SK-N-SH (cell line): ENCODE measurements at regions not wholly inside any gene's neighbourhood (a gene's known extent, or its start where the extent isn't known, plus 50 kb on each side); places are given as distances from the start of the nearest gene placed in this dataset.
A peak's percentile ranks its signal among the peaks of the same experiment; 100 is the strongest.

Experiments
- CTCF ChIA-PET: fragments of 300-600, 350-600 bp; formaldehyde crosslinking; extraction: SDS; loops from one replicate; lab custom pipeline; 2021; lab: Yijun Ruan, JAX
- POLR2A ChIA-PET: fragments of 350-600 bp; sonication (Branson Sonifier 250); formaldehyde crosslinking; extraction: SDS; loops from one replicate; lab custom pipeline; 2020; ENCODE audit warnings: antibody characterized with exemption, inconsistent platforms; lab: Yijun Ruan, JAX
- DNase-seq: peaks from one replicate; pipeline ENCODE4 v3.0.0; 2012
- H2AFZ ChIP-seq: fragments of 200-600 bp; sonication (generic); 2 replicates; pipeline ENCODE4 v1.8.1; 2016; ENCODE audit warnings: antibody characterized with exemption, mild to moderate bottlenecking, low read depth
- H3F3A ChIP-seq: fragments of 200-600 bp; sonication (generic); replicated peaks from 2 replicates; pipeline ENCODE3; 2016; ENCODE audit warnings: antibody characterized with exemption, mild to moderate bottlenecking; ENCODE audit not compliant: insufficient read depth
- H3K27ac ChIP-seq, 2 experiments: fragments of 200-500 bp in 1 of 2; fragments of 200-600 bp in 1 of 2; sonication (Bioruptor generic) in 1 of 2; sonication (generic), shearing (Covaris generic) in 1 of 2; 2 replicates each; pipeline versions ENCODE4 v1.5.1 to v1.6.1; 2014 to 2016; ENCODE audit warnings: low read depth in 2 of 2, inconsistent platforms in 1 of 2, low read length in 1 of 2, mild to moderate bottlenecking in 1 of 2, mixed read lengths in 1 of 2
- H3K27me3 ChIP-seq: fragments of 200-600 bp; sonication (generic), shearing (Covaris generic); 2 replicates; pipeline ENCODE4 v1.6.1; 2016; ENCODE audit warnings: mixed run types; ENCODE audit not compliant: insufficient read depth
- H3K36me3 ChIP-seq, 2 experiments: fragments of 200-500 bp in 1 of 2; fragments of 200-600 bp in 1 of 2; sonication (Bioruptor generic) in 1 of 2; sonication (generic) in 1 of 2; replicated peaks in 1 of 2; 2 replicates each; pipeline versions ENCODE3 to v1.5.1; 2014 to 2016; ENCODE audit warnings: low read length in 1 of 2, mild to moderate bottlenecking in 1 of 2; ENCODE audit not compliant: insufficient read depth in 2 of 2, control insufficient read depth in 1 of 2
- H3K4me1 ChIP-seq, 2 experiments: fragments of 200-500 bp in 1 of 2; fragments of 200-600 bp in 1 of 2; sonication (Bioruptor generic) in 1 of 2; sonication (generic), shearing (Covaris generic) in 1 of 2; 2 replicates each; pipeline versions ENCODE4 v1.5.1 to v1.6.1; 2014 to 2016; ENCODE audit warnings: low read depth in 1 of 2, low read length in 1 of 2, mixed run types in 1 of 2; ENCODE audit not compliant: insufficient read depth in 2 of 2, control insufficient read depth in 1 of 2
- H3K4me2 ChIP-seq: fragments of 200-600 bp; sonication (generic), shearing (Covaris generic); 2 replicates; pipeline ENCODE4 v1.6.1; 2017; ENCODE audit warnings: mixed run types
- H3K4me3 ChIP-seq, 2 experiments: fragments of 200-500 bp in 1 of 2; fragments of 200-600 bp in 1 of 2; sonication (Bioruptor generic) in 1 of 2; sonication (generic), shearing (Covaris generic) in 1 of 2; 2 replicates each; pipeline versions ENCODE4 v1.5.1 to v1.8.1; 2014 to 2016; ENCODE audit warnings: low read depth in 2 of 2, inconsistent platforms in 1 of 2, low read length in 1 of 2, mild to moderate bottlenecking in 1 of 2, mixed read lengths in 1 of 2, moderate library complexity in 1 of 2
- H3K79me2 ChIP-seq: fragments of 200-600 bp; sonication (generic); 2 replicates; pipeline ENCODE4 v1.8.1; 2017; ENCODE audit warnings: mild to moderate bottlenecking; ENCODE audit not compliant: insufficient read depth
- H3K9ac ChIP-seq: fragments of 200-600 bp; sonication (generic); 2 replicates; pipeline ENCODE4 v1.6.1; 2017; ENCODE audit warnings: mixed run types
- H3K9me2 ChIP-seq: fragments of 200-600 bp; sonication (generic); 2 replicates; pipeline ENCODE4 v1.6.1; 2017; ENCODE audit warnings: mixed run types
- H3K9me3 ChIP-seq: fragments of 200-600 bp; sonication (generic); 2 replicates; pipeline ENCODE4 v1.6.1; 2017; ENCODE audit warnings: mixed run types, mild to moderate bottlenecking, moderate library complexity
- H4K20me1 ChIP-seq: fragments of 200-600 bp; sonication (generic); 2 replicates; pipeline ENCODE4 v1.6.1; 2017; ENCODE audit warnings: mild to moderate bottlenecking, mixed run types; ENCODE audit not compliant: insufficient read depth
- CHD2 ChIP-seq: fragments of 150-350 bp; IDR thresholded peaks from 2 replicates; pipeline ENCODE4 v1.6.1; 2018; ENCODE audit warnings: low read length; ENCODE audit not compliant: partially characterized antibody
- ELF1 ChIP-seq: IDR thresholded peaks from 2 replicates; pipeline ENCODE4 v1.4.0; 2012
- EP300 ChIP-seq, 2 experiments: IDR thresholded peaks; 2 replicates each; pipeline versions ENCODE4 v1.4.0 to v1.6.1; 2012; ENCODE audit warnings: borderline replicate concordance in 1 of 2, low read depth in 1 of 2, low read length in 1 of 2
- FOSL2 ChIP-seq: IDR thresholded peaks from 2 replicates; pipeline ENCODE4 v1.4.0; 2012; ENCODE audit warnings: low read depth, mild to moderate bottlenecking, moderate library complexity, borderline replicate concordance
- GABPA ChIP-seq: IDR thresholded peaks from 2 replicates; pipeline ENCODE4 v1.4.0; 2012; ENCODE audit warnings: low read depth, mild to moderate bottlenecking
- MAX ChIP-seq: IDR thresholded peaks from 2 replicates; pipeline ENCODE4 v1.4.0; 2012; ENCODE audit warnings: low read depth
- MEF2A ChIP-seq: IDR thresholded peaks from 2 replicates; pipeline ENCODE4 v1.4.0; 2012; ENCODE audit warnings: low read depth, borderline replicate concordance
- NFIC ChIP-seq: IDR thresholded peaks from 2 replicates; pipeline ENCODE4 v1.4.0; 2012; ENCODE audit warnings: borderline replicate concordance
- NRF1 ChIP-seq: IDR thresholded peaks from 2 replicates; pipeline ENCODE4 v1.6.1; 2012; ENCODE audit warnings: low read depth, mild to moderate bottlenecking, low read length
- RAD21 ChIP-seq: IDR thresholded peaks from 2 replicates; pipeline ENCODE4 v1.6.1; 2012; ENCODE audit warnings: mild to moderate bottlenecking, low read length
- RCOR1 ChIP-seq: fragments of 150-350 bp; IDR thresholded peaks from 2 replicates; pipeline ENCODE4 v1.6.1; 2017; ENCODE audit warnings: antibody characterized with exemption, low read length
- RXRA ChIP-seq: IDR thresholded peaks from 2 replicates; pipeline ENCODE4 v1.4.0; 2012; ENCODE audit warnings: low read depth, mild to moderate bottlenecking, borderline replicate concordance
- SIN3A ChIP-seq: IDR thresholded peaks from 2 replicates; pipeline ENCODE4 v1.6.1; 2012; ENCODE audit warnings: low read depth, mild to moderate bottlenecking, low read length, moderate library complexity, borderline replicate concordance
- SMC3 ChIP-seq: IDR thresholded peaks from 2 replicates; pipeline ENCODE4 v1.6.1; 2012; ENCODE audit warnings: low read depth, low read length, improper control_type of control experiment
- TEAD4 ChIP-seq: IDR thresholded peaks from 2 replicates; pipeline ENCODE4 v1.4.0; 2012; ENCODE audit warnings: mild to moderate bottlenecking, borderline replicate concordance; ENCODE audit not compliant: insufficient read depth
- USF1 ChIP-seq: IDR thresholded peaks from 2 replicates; pipeline ENCODE4 v1.4.0; 2012; ENCODE audit warnings: low read depth, borderline replicate concordance
- USF2 ChIP-seq: fragments of 150-350 bp; IDR thresholded peaks from 2 replicates; pipeline ENCODE4 v1.6.1; 2017; ENCODE audit warnings: antibody characterized with exemption, low read length, low read depth, borderline replicate concordance
- YY1 ChIP-seq: IDR thresholded peaks from 2 replicates; pipeline ENCODE4 v1.4.0; 2012; ENCODE audit warnings: low read depth, mild to moderate bottlenecking
- ZBTB33 ChIP-seq: IDR thresholded peaks from 2 replicates; pipeline ENCODE4 v1.4.0; 2012; ENCODE audit warnings: low read depth, borderline replicate concordance
- WGBS: methylation state at CpG from one replicate; pipeline ENCODE4 v1.1.6; 2017; ENCODE audit warnings: low lambda C conversion rate; 5-methylcytosine and 5-hydroxymethylcytosine counted together

GRCh38 chr18:25825979-25826776, 264.2 kb downstream of the SS18 start:
- Histone ChIP-seq H3K4me2 (no peak overlapping the region), H2AFZ (peak overlapping the region; percentile 50; the same call in 1 of the 2 replicates), H3K4me1 (peaks cover 18 to 34% of the 10 kb centered on the region in 2 experiments), H3K9ac (no peak overlapping the region), H3K27ac (peak overlapping the region in 1 of 2 experiments; percentile 91; a peak in 1 of 4 replicates), H3K79me2 (no peaks in the 10 kb centered on the region)
- no peak for DNase-seq
- CTCF ChIA-PET = interaction anchor here (1.5 kb wide), 1 partner anchor 10 kb away, joined by 3 read pairs; no protein-coding TSS in a partner anchor
- WGBS = 71% methylated on average over 4 of the region's 4 CpGs
- TF ChIP-seq NRF1 = no peak
- no peak for TF ChIP-seq ZBTB33
- no peak for TF ChIP-seq USF2
- no peak for TF ChIP-seq SIN3A
- TF ChIP-seq MEF2A = no peak
- TF ChIP-seq USF1 = no peak
- TF ChIP-seq MAX = no peak
- no peak for TF ChIP-seq NFIC
- no peak for TF ChIP-seq SMC3
- TF ChIP-seq GABPA = no peak
- TF ChIP-seq RAD21 = no peak
- TF ChIP-seq TEAD4 = no peak
- TF ChIP-seq RCOR1 = no peak
- no peak for TF ChIP-seq FOSL2
- TF ChIP-seq RXRA = no peak
- no peak for TF ChIP-seq EP300 (IDR thresholded peaks at IDR 0.05; ENCODE audit: borderline replicate concordance in 1 of 2, low read depth in 1 of 2, low read length in 1 of 2)
- no peak for TF ChIP-seq CHD2
- no peak for TF ChIP-seq YY1
- TF ChIP-seq ELF1 = no peak
- TF ChIP-seq, all 33 proteins: peak for 0
- no peak overlapping the region for H3K4me3 ChIP-seq
- H3K9me2 ChIP-seq = no peaks in the 10 kb centered on the region
- H3F3A ChIP-seq = peaks cover 12% of the 10 kb centered on the region
- H4K20me1 ChIP-seq = no peaks in the 10 kb centered on the region
- no peaks in the 10 kb centered on the region for H3K27me3 ChIP-seq
- H3K36me3 ChIP-seq = no peaks in the 10 kb centered on the region
- POLR2A ChIA-PET = no interaction called here
- no peaks in the 10 kb centered on the region for H3K9me3 ChIP-seq
